Activated naive CD8-positive, alpha-beta T cell treated with anti-CD3 and anti-CD28 coated beads, Interleukin-2, amount 10 ng/mL, durations not matched to agents 7 days and 5 days (primary cell): ENCODE measurements at regions not wholly inside any gene's neighbourhood (a gene's known extent, or its start where the extent isn't known, plus 50 kb on each side); places are given as distances from the start of the nearest gene placed in this dataset.
"Not testable (repeated sequence)": the region's sequence is repeated elsewhere in the genome, so short reads cannot be mapped to it uniquely, and the experiment has no call there.

Experiments
- ATAC-seq: fragments of 150-1000 bp; cut with Tn5 transposase; one replicate; pipeline ENCODE4 v1.10.0; 2021; ENCODE audit warnings: low read depth, moderate library complexity
- POLR2A ChIA-PET: fragments of 350-600 bp; sonication (Branson Sonifier 250); formaldehyde crosslinking; loops from one replicate; lab custom pipeline; 2021; ENCODE audit warnings: antibody characterized with exemption; lab: Charles Lee
- DNase-seq: peaks from one replicate; pipeline ENCODE4 v3.0.0; 2021
- H3K27ac Mint-ChIP-seq: one replicate; pipeline ENCODE4 v1.8.0; 2022; ENCODE audit warnings: mild to moderate bottlenecking, mixed read lengths
- H3K27me3 Mint-ChIP-seq: one replicate; pipeline ENCODE4 v1.8.0; 2022; ENCODE audit warnings: mild to moderate bottlenecking, moderate library complexity, mixed read lengths
- H3K36me3 Mint-ChIP-seq: one replicate; pipeline ENCODE4 v1.8.0; 2021; ENCODE audit warnings: mild to moderate bottlenecking, mixed read lengths
- H3K4me1 Mint-ChIP-seq: one replicate; pipeline ENCODE4 v1.8.0; 2021; ENCODE audit warnings: mixed read lengths
- H3K4me3 Mint-ChIP-seq: one replicate; pipeline ENCODE4 v1.8.0; 2022; ENCODE audit warnings: mild to moderate bottlenecking, moderate library complexity, mixed read lengths
- H3K9me3 Mint-ChIP-seq: one replicate; pipeline ENCODE4 v1.8.0; 2021; ENCODE audit warnings: mixed read lengths

DNA sequence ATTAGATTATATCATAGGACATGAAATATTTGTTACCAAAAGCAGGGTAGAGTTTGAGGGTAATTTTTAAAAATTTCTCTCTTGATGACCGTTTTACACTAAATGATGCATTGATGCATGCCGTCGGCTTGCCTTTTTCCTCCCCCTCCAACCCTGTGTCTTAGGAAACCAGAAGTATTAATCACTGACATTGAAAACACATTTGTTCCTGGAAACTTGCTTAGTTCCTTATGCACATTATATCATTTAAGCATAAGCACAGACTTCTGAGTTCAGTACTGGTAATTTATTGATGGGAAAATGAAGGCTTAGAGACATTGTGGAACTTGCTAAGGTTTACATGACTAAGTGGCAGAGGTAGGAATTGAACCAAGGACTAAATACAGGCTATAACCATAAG lies 206.3 kb upstream of the SPHKAP start:
- no peak overlapping the region for H3K4me3 Mint-ChIP-seq
- no peaks in the 10 kb centered on the region for H3K9me3 Mint-ChIP-seq
- POLR2A ChIA-PET = no interaction called here
- DNase-seq = no peak
- H3K36me3 Mint-ChIP-seq = no peaks in the 10 kb centered on the region
- H3K27ac Mint-ChIP-seq = no peak overlapping the region
- no peaks in the 10 kb centered on the region for H3K27me3 Mint-ChIP-seq
- H3K4me1 Mint-ChIP-seq = no peaks in the 10 kb centered on the region
- no peak for ATAC-seq

DNA sequence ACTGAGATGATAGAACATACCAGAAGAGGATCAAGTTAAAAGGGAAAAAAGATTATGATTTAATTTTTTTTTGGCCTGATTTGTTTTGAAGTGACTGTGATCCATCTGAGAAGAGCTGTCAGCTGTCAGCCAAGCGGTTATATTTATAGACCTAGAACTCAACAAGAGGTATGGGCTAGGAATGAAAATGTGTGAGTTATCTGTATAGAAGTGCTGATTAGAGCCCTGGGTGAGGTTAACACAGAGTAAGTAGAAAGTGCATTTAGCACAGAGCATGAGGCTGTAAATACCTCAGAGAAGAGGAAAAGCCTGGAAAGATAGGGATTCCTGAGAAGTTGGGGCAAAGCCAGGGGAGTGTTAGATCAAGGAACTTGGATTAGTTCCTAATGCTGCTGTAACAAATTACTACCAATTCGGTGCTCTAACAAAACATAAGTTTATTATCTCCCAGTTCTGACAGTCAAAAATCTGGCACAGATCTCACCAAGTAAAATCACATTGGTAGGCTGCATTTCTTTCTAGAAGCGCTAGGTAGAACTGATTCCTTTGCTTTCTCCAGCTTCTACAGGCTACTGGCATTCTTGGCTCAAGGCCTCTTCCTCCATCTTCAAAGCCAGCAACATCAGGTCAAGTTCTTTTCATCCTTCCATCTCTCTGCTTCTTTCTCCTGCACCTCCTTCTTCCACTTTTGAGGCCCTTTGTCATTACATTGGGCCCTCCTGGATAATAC lies 197.4 kb upstream of the SPHKAP start:
- Mint-ChIP-seq H3K27me3 (no peaks in the 10 kb centered on the region), H3K27ac (no peak overlapping the region), H3K36me3 (no peaks in the 10 kb centered on the region), H3K4me1 (no peaks in the 10 kb centered on the region), H3K9me3 (no peaks in the 10 kb centered on the region), H3K4me3 (no peak overlapping the region)
- ATAC-seq (no peak), DNase-seq (no peak)
- POLR2A ChIA-PET = no interaction called here

DNA sequence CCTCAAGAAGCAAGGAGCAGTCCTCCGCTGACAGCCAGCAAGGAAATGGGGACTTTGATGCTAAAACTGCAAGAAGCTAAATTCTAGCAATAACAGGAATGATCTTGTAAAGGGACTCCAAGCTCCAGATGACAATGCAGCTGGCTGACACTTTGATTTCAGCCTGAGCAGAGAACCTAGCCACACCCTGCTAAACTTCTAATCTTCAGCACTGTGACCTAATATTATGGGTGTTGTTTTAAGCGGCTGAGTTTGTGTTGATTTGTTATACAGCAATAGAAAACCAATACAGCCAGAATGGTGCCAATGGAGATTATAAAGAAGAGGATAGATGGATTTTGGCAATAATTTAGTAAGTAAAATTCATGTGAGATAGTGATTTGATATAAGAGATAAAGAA lies 196.7 kb upstream of the SPHKAP start:
- Mint-ChIP-seq H3K27me3 (no peaks in the 10 kb centered on the region), H3K4me3 (no peak overlapping the region), H3K4me1 (no peaks in the 10 kb centered on the region), H3K9me3 (no peaks in the 10 kb centered on the region), H3K36me3 (no peaks in the 10 kb centered on the region), H3K27ac (no peak overlapping the region)
- no peak for ATAC-seq
- POLR2A ChIA-PET = no interaction called here
- DNase-seq = no peak

DNA sequence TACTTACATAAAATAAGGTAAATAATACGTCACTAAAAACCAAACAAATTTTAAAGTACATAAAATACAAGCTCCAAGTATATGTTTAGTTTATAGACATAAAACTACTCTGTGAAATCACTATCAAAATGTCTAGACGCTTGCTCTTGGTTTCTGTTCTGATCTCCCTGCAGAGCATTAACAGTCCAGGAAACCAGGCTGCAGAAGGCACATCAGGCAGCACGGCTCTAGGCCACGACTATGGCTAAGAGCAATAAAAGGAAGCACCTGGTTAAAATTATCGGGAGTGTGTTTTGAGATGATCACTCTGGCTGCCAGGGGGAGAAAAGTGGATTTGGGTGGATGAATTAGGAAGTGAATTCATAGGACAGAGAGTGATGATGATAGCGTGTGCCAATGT lies 196.0 kb upstream of the SPHKAP start:
- POLR2A ChIA-PET = no interaction called here
- H3K27me3 Mint-ChIP-seq = no peaks in the 10 kb centered on the region
- no peak overlapping the region for H3K27ac Mint-ChIP-seq
- H3K4me1 Mint-ChIP-seq = no peaks in the 10 kb centered on the region
- H3K9me3 Mint-ChIP-seq = no peaks in the 10 kb centered on the region
- no peak overlapping the region for H3K4me3 Mint-ChIP-seq
- DNase-seq (no peak), ATAC-seq (no peak)
- no peaks in the 10 kb centered on the region for H3K36me3 Mint-ChIP-seq

DNA sequence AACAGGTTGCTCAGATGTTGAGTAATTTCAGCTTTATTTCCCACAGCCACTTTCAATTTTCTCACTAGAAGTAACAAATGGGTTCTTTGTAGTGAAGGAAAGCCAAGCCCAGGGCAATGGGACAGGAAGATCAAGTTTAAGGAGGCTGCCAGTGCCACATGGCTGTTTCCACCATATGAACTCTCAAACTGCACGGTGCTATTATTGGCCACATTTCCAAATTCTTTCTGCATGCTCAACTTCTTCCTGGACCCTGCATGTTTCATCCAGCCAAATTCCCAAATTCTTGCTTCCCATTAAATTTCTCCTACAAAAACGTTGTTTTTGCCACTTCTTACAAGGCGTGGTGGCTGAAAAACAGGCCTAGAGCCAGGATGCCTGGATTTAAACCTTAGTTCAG lies 193.3 kb upstream of the SPHKAP start:
- Mint-ChIP-seq H3K27ac (no peak overlapping the region), H3K9me3 (peaks cover 2% of the 10 kb centered on the region), H3K36me3 (no peaks in the 10 kb centered on the region), H3K4me3 (no peak overlapping the region), H3K27me3 (no peaks in the 10 kb centered on the region), H3K4me1 (no peaks in the 10 kb centered on the region)
- DNase-seq = no peak
- no peak for ATAC-seq
- POLR2A ChIA-PET = no interaction called here

DNA sequence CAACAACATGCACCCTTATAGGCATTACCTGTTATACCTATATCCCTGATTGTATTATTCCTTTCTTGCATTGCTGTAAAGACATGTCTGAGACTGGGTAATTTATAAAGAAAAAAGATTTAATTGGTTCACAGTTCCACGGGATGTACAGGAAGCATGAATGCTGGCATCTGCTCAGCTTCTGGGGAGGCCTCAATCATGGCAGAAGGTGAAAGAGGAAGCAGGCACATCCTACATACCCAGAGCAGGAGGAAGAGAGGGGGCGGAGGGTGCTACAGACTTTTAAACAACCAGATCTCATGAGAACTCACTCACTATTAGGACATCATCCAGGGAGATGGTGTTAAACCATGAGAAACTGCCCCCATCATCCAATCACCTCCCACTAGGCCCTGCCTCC lies 191.7 kb upstream of the SPHKAP start:
- Mint-ChIP-seq H3K4me3 (no peak overlapping the region), H3K27ac (no peak overlapping the region), H3K9me3 (peaks cover 2% of the 10 kb centered on the region), H3K27me3 (no peaks in the 10 kb centered on the region), H3K36me3 (no peaks in the 10 kb centered on the region), H3K4me1 (no peaks in the 10 kb centered on the region)
- POLR2A ChIA-PET = no interaction called here
- ATAC-seq = no peak
- DNase-seq = no peak

DNA sequence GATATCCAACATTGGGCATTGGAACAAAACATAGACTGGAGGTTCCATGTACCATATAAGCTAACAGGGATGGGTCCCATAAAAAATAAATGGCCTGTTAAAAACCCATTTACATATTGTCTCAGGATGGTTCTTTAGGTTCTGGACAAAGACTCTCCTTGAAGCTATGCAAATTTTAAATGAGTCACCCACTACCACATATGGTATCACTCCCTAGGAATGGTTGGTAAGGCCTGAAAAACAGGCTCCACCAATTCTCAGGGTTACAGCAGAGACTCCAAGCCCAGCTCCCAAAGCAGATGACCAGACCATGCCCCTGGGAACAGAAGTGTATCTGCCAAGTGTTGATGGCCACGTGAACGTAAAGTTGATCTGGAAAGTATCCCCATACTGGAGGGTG lies 190.7 kb upstream of the SPHKAP start:
- H3K9me3 Mint-ChIP-seq = peaks cover 2% of the 10 kb centered on the region
- no peaks in the 10 kb centered on the region for H3K4me1 Mint-ChIP-seq
- no peak overlapping the region for H3K27ac Mint-ChIP-seq
- H3K4me3 Mint-ChIP-seq = no peak overlapping the region
- DNase-seq (no peak), ATAC-seq (no peak)
- H3K36me3 Mint-ChIP-seq = no peaks in the 10 kb centered on the region
- no peaks in the 10 kb centered on the region for H3K27me3 Mint-ChIP-seq
- POLR2A ChIA-PET = no interaction called here

DNA sequence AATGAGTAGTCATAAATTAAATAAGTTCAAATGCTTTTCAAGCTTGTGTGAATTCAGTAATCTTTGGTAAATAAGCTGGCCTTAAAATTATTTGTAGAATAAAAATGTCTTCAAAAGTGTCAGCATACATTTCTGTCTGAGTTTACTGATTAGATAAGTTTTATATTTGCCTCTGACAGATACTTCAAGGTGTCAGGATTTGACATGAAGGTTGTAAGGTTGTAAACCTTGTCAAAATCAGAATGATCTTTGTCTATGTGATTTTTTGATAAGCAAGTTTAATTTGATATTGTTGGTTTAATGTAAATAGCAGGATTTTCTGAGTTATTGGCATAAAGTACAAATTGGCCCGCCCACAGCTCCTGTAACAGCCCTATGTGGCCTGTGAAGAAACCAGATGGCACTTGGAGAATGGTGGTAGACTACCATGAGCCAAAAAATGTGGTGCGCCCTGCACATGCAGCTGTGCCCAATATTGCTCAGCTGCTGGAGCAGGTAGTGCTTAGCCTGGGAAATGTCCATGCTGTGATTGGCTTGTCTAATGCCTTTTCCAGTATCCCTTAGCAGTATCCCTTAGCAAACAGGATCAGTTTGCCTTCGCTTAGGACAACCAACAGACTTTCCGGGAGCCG lies 188.0 kb upstream of the SPHKAP start:
- Mint-ChIP-seq H3K4me3 (no peak overlapping the region), H3K4me1 (no peaks in the 10 kb centered on the region), H3K27me3 (no peaks in the 10 kb centered on the region), H3K27ac (no peak overlapping the region), H3K36me3 (no peaks in the 10 kb centered on the region), H3K9me3 (peaks cover 2% of the 10 kb centered on the region)
- DNase-seq = no peak
- ATAC-seq = no peak
- POLR2A ChIA-PET = no interaction called here

DNA sequence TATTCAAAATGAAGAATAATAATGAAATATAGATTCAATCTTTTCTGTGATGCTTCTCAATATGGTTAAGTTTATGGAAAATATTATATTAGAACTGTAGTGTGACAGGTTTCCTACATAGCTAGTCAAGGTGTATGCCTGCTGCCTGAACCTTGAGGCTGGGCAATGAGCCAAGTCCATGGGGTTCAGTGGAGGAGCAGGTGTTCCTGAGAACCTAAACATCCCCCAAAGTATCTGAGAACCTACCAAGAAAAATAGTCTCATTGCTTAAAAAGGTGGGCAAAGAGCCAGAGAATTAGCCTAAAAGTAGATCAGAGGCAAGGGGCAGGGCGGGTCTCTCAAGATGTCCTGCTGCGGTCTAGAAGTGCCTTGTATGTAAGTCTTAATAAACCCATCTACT lies 185.9 kb upstream of the SPHKAP start:
- peaks cover 3% of the 10 kb centered on the region for H3K9me3 Mint-ChIP-seq
- no peak overlapping the region for H3K4me3 Mint-ChIP-seq
- POLR2A ChIA-PET = no interaction called here
- ATAC-seq (no peak), DNase-seq (no peak)
- H3K27me3 Mint-ChIP-seq = no peaks in the 10 kb centered on the region
- H3K4me1 Mint-ChIP-seq = no peaks in the 10 kb centered on the region
- no peaks in the 10 kb centered on the region for H3K36me3 Mint-ChIP-seq
- H3K27ac Mint-ChIP-seq = no peak overlapping the region

DNA sequence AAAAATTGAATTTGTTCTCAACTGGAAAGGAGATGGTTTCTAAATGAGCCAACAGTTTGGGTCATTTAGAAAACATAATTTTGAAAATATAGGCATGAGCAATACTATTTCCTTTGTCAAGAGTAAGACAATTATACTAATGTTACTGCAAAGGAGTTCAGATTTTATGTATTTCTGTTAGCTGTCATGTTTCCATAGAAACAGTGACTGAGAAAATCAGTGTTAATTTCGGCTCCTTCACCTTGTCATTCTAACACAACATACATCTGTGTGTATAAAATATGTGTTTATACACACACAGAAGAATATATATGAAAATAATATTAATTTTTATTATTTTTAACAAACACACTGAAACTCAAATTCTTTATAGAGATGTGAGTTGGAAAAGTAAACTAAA lies 178.0 kb upstream of the SPHKAP start:
- H3K36me3 Mint-ChIP-seq = no peaks in the 10 kb centered on the region
- POLR2A ChIA-PET = no interaction called here
- no peaks in the 10 kb centered on the region for H3K27me3 Mint-ChIP-seq

DNA sequence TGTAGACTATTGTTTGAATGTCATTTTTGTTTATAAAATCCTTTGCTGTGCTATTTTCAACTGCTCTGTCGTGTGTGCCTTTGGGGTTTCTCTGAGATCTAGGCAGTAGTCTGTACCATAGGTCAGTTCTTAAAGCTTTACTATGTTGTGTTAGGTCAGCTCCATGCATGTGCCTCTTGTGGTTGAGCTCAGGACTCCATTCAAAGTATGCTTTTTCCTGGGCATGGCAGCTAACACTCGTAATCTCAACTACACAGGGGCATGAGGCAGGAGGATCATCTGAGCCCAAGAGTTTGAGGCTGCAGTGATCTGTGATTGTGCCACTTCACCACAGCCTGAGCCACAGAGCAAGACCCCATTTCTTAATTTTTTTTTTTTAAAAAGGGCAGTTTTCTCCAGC lies 174.4 kb upstream of the SPHKAP start:
- Mint-ChIP-seq H3K4me3 (no peak overlapping the region), H3K27ac (no peak overlapping the region), H3K27me3 (no peaks in the 10 kb centered on the region), H3K36me3 (no peaks in the 10 kb centered on the region), H3K4me1 (no peaks in the 10 kb centered on the region), H3K9me3 (peaks cover 2% of the 10 kb centered on the region)
- POLR2A ChIA-PET = no interaction called here
- no peak for ATAC-seq
- DNase-seq = no peak

More for the DNA sequence above, 178.0 kb upstream of the SPHKAP start:
- Mint-ChIP-seq H3K4me3 (no peak overlapping the region), H3K27ac (no peak overlapping the region), H3K4me1 (no peaks in the 10 kb centered on the region), H3K9me3 (peaks cover 7% of the 10 kb centered on the region)
- DNase-seq = no peak
- no peak for ATAC-seq

DNA sequence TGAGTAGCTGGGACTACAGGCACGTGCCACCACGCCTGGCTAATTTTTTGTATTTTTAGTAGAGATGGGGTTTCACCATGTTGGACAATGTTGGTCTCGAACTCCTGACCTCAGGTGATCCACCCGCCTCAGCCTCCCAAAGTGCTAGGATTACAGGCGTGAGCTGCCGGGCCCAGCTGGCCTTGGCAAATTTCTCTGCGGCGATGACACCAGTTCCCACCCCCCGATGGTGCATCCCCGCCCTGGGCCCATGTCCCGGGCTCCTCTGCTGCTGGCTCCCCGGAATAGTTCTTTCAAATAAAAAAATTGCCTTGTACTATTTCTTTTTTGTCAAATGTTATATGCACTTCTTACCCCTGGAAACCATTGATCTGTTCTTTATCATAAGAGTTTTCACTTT lies 171.5 kb upstream of the SPHKAP start:
- POLR2A ChIA-PET, DNase-seq, H3K27ac Mint-ChIP-seq: not testable (repeated sequence)

DNA sequence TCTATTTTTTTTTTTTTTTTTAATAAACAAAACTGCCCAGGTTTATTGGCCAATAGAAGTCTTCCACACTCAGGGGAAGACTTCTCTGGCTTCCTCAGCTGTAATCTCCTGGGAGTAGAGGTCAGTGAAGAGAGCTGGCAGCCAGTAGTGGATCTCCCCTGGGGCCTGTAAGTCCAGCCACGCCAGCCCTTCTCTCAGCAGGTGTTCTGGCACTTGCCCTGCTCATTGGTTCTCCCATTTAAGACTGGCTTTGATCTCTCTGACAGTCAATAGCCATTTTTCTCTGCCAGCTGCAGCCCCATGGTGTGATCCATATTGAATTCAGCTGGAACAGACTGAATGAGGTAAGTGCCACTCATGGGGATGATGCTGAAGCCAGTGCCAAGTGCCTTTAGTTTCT lies 170.6 kb upstream of the SPHKAP start:
- Mint-ChIP-seq H3K36me3 (no peaks in the 10 kb centered on the region), H3K27me3 (no peaks in the 10 kb centered on the region), H3K4me1 (no peaks in the 10 kb centered on the region), H3K27ac (no peak overlapping the region), H3K4me3 (no peak overlapping the region), H3K9me3 (peaks cover 2% of the 10 kb centered on the region)
- POLR2A ChIA-PET = no interaction called here
- no peak for ATAC-seq
- no peak for DNase-seq

More for the DNA sequence above, 171.5 kb upstream of the SPHKAP start:
- not testable (repeated sequence) for H3K36me3 Mint-ChIP-seq, H3K27me3 Mint-ChIP-seq, H3K4me1 Mint-ChIP-seq, H3K9me3 Mint-ChIP-seq, ATAC-seq, H3K4me3 Mint-ChIP-seq

DNA sequence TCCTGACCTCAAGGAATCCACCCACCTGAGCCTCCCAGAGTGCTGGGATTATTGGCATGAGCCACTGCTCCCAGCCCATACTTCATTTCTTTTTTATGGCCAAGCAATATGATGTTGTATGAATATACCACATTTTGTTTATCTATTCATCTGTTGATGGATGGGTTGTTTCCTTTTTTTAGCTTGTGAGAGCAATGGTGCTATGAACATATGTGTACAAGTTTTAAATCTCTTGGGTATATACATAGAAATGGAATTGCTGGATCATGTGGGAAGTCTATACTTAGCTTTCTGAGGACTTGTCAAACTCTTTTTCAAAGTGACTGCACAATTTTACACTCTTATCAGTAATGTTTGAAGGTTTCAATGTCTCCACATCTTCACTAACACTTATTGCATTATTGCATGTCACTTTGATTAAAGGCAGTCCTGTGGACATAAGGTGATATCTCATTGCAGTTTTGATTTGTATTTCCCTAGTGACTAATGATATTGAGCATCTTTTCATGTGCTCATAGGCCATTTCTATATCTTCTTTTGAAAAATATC lies 167.1 kb upstream of the SPHKAP start:
- DNase-seq (no peak), ATAC-seq (no peak)
- no peak overlapping the region for H3K27ac Mint-ChIP-seq
- H3K4me3 Mint-ChIP-seq = no peak overlapping the region
- no peaks in the 10 kb centered on the region for H3K36me3 Mint-ChIP-seq
- POLR2A ChIA-PET = no interaction called here
- H3K27me3 Mint-ChIP-seq = no peaks in the 10 kb centered on the region
- H3K4me1 Mint-ChIP-seq = no peaks in the 10 kb centered on the region
- H3K9me3 Mint-ChIP-seq = no peaks in the 10 kb centered on the region
